ENCODE measurements at regions not wholly inside any gene's neighbourhood (a gene's known extent, or its start where the extent isn't known, plus 50 kb on each side); places are given as distances from the start of the nearest gene placed in this dataset.

- TF ChIP-seq CTCF (IDR thresholded peaks at IDR 0.05; ENCODE audit: low read depth, low read length, poor library complexity, severe bottlenecking) = no peak
- no peak for TF ChIP-seq EZH2phosphoT487 (IDR thresholded peaks at IDR 0.05; ENCODE audit: borderline replicate concordance, low read length)
Observed at GRCh38 chr3:23720059-23720458, 85.7 kb upstream of the UBE2E1 start.
